OCI-LY3 (cell line): ENCODE measurements at regions not wholly inside any gene's neighbourhood (a gene's known extent, or its start where the extent isn't known, plus 50 kb on each side); places are given as distances from the start of the nearest gene placed in this dataset.

Experiments
- CTCF ChIP-seq: fragments of 200-600, 300-600 bp; sonication (generic); IDR thresholded peaks from 2 replicates; pipeline ENCODE4 v1.5.1; 2014; ENCODE audit warnings: antibody characterized with exemption, low read length, low read depth
- EZH2phosphoT487 ChIP-seq: fragments of 200-600 bp; shearing (Covaris generic); IDR thresholded peaks from 2 replicates; pipeline ENCODE4 v1.6.1; 2018; ENCODE audit warnings: antibody characterized with exemption, mixed run types, low read depth

- TF ChIP-seq CTCF: no peak
- no peak for TF ChIP-seq EZH2phosphoT487
Observed at GRCh38 chr10:2874963-2875362, 192.4 kb upstream of the PFKP start.
